DMS153 treated with DMSO at 0.1 percent for 48 hours (cell line): ENCODE measurements at regions not wholly inside any gene's neighbourhood (a gene's known extent, or its start where the extent isn't known, plus 50 kb on each side); places are given as distances from the start of the nearest gene placed in this dataset.

ENCODE experiments used
- DNase-seq: peaks from one replicate; lab custom pipeline; 2025; ENCODE audit not compliant: unreplicated experiment; lab: John Stamatoyannopoulos, UW

DNA sequence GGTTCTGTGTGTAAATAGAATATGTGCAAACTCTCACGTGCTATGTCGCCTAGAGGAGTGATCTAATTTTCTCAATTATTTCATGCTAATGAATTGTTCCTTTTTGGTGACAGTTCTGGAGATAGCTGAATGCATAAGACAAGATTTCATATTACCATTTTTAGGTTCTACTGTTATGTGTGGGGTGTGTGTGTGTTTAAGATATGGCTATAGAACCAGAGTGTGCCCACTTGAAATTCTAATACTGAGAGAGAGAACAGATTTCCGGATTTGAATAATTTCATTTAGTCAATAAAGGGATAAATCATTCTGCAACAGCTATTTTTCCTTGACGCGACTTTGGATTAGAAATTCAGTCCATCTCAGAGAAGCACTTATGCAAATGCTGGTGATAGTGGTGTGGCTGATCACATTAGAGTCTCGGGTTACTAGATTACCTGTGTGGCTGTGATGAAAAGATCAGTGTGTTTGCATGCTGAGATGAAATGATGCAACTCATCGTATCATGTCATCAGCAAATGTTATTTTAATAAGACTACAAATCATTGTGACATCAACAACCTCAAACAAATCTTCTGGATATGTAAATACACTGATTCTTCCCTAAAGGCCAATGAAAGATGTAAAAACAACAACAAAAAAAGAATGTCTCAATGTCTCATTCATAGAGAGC lies 415.9 kb downstream of the EPHA4 start:
- DNase-seq = no peak

DNA sequence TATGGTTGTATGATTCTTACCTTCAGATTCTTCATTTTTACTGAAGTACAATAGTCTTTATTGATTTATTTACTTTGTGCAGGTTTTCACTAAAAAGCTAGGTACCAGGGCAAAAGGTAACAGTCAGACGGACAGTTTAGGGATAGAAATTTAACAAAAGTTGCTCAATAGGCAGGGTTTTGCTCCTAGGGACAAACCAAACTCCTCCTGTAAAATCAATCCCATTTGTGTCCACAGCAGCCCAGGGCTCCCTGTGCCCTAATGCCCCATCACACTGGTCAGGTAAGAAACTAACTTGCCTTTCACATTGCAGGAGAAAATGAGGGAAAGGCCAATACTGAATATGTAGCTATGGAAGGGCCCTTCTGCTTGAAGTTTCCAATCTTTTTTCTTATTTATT lies 410.9 kb downstream of the EPHA4 start:
- DNase-seq = no peak

- DNase-seq = no peak
These were observed 405.8 kb downstream of the EPHA4 start for GRCh38 chr2:221166292-221166691.

- DNase-seq = no peak
These were observed 404.5 kb downstream of the EPHA4 start for GRCh38 chr2:221167561-221167960.

DNA sequence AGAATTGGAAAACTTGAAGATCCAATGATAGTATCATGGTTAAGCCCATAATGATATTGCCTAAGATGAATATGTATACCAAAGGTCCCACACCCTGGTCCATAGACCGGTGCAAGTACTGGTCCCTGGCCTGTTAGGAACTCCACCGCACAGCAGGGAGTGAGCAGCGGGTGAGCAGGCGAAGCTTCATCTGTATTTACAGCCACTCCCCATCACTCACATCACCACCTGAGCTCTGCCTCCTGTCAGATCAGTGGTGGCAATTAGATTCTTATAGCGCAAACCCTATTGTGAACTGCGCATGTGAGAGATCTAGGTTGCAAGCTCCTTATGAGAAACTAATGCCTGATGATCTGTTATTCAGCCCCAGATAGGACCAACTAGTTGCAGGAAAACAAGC lies 402.4 kb downstream of the EPHA4 start:
- no peak for DNase-seq

DNA sequence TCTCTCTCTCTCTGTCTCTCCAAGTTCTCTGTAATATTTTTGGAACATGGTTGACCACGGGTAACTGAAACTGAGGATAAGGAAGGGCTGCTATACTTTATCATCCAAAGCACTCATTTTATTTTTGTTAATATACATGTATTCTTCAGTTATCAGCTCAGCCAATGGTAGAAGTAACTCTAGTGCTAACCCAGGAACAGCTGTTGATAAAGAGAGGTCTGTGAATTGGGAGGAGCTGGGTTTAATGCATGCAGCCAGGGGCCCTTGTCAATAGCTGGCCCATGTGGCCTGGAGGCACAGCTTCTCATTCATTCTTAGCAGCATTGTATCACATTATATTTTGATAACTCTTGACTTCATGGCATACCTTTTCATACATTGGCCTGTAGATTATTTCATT lies 401.6 kb downstream of the EPHA4 start:
- no peak for DNase-seq

DNA sequence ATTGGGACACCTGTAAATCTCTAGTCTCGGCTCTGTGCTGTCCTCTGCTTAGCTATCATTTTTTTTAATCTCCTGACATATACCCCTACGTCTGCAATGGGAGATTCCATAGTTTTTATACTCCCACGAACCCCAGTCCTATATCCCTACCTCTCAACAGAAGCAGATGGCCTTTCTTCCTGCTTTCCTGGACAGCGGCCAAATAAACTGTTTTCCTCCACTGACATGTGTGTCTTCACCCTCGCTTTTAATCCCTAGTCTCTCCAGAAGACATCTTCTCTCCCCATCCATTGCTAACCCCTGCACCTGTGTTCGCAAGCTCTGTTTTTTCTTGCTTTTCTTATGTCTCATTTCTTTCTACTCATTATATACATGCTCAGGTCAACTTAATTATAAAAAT lies 395.4 kb downstream of the EPHA4 start:
- no peak for DNase-seq

- no peak for DNase-seq
These were observed 394.0 kb downstream of the EPHA4 start for GRCh38 chr2:221178139-221178538.

GRCh38 chr2:221186873-221187272 lies 385.2 kb downstream of the EPHA4 start:
- DNase-seq = no peak

- no peak for DNase-seq
These were observed 382.6 kb downstream of the EPHA4 start for GRCh38 chr2:221189431-221190067.

DNA sequence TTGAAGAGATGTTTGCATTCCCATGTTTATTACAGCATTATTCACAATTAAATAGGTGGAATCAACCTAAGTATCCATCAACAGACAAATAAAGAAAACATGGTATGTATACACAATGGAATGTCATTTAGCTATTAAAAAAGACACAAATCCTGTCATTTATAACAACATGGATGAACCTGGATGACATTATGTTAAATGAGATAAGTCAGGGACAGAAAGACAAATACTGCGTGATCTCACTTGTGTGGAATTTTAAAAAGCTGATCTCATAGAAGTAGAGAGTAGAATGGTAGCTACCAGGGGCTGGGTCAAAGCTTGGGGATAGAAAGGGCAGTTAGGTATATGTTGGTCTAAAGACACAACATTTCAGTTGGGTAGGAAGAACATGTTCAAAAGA lies 376.3 kb downstream of the EPHA4 start:
- no peak for DNase-seq

DNA sequence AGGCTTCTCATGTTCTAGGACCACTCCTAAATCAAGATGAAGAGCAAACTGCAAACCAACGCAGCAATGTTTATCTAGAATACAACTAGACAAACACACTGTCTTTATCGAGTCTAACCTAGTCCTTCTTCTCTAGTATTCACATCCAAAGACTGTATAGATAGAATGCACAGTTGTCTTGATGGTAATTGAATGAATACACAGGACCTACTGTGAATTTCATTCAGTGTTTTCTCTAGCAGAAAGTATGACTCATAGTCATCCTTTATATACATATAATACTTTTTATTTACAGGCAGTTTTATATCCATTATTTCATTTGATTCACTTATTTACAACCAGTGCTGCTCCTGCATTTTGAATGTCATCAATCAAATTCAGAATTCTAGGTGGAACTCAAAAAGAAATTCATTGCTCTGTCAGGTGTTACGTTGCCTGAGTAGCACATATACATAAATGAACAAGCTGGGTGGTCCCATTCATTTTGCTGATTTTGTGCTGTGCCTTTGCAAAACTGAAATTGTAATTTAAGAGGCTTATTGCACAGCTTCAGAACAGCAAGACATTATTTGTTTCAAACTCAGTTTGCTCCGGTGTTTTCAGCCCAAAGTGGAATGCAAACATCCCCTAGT lies 374.8 kb downstream of the EPHA4 start:
- no peak for DNase-seq

DNA sequence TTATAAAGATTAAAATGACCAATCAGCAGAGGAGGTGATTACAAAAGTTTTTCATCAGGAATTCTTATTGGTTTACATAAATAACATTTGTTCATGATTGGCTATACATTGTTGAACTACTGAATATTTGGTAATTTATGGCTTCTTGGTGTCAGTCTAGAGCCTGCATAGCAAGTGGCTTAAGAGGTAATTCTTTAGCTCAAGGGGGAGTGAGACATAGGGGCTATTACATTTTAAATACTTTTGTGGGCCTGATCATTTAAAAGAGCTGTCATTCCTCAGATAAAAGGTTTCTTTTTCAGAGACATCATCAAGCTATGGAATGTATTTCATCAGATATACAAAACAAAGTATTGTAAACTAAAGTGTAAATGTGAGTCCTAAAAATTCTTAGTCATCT lies 373.8 kb downstream of the EPHA4 start:
- DNase-seq = no peak

GRCh38 chr2:221200184-221200839 lies 371.8 kb downstream of the EPHA4 start:
- peak; percentile 26 for DNase-seq

- no peak for DNase-seq
These were observed 369.7 kb downstream of the EPHA4 start for GRCh38 chr2:221202431-221202830.

DNA sequence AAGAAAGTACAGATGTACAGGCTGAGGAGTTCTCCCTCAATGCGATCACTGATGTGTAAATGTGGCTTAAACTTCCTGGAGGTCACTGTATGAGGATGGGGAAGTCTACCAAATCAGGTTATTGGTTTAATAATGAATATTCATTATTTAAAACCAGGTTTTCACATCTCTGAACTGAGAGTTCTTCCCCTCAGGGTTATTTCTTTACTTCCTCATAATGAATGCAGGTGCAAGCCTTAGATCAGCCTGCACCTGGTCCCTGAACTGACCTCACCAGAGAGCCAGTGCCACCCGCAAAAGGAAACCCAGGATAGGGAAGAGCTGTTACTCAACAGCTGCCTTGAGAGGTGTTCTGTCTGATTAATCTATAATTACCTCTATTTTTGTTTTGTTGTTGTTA lies 369.0 kb downstream of the EPHA4 start:
- no peak for DNase-seq

DNA sequence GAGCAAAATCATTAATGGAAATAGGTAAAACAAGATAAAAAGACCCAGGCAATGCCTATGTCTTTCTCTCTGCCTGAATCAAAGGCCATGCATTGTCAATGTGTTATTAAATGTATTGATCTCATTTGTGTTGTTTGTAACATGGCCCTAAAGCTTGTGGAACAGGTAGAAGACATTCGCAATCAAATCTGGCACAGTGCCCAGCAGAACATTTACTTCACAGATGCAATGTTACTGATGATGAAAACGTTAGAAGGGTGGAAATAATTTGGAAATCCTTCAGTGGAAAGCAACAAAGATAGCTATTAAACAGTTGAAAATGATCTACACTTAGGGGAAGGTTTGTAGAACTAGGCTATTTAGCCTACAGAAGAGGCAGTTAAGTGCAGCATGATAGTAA lies 368.2 kb downstream of the EPHA4 start:
- peak; percentile 49 for DNase-seq

- DNase-seq = peak; percentile 73
These were observed 367.4 kb downstream of the EPHA4 start for GRCh38 chr2:221204699-221205098.

- DNase-seq = peak; percentile 88
These were observed 366.9 kb downstream of the EPHA4 start for GRCh38 chr2:221205103-221205673.

DNA sequence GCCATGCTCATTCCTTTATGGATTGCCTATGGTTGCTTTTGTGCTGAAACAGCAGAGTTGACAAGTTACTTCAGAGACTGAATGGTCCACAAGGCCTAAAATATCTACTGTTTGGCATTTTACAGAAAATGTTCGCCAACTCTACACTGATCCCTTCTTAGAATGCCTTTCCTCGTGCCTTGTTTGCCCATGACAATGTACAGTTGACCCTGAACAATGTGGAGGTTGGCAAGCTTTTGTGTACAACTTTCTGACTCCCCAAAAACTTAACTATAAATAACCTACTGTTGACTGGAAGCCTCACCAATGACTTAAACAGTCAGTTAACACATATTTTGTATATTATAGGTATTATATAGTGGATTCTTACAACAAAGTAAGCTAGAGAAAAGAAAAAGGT lies 361.4 kb downstream of the EPHA4 start:
- no peak for DNase-seq

DNA sequence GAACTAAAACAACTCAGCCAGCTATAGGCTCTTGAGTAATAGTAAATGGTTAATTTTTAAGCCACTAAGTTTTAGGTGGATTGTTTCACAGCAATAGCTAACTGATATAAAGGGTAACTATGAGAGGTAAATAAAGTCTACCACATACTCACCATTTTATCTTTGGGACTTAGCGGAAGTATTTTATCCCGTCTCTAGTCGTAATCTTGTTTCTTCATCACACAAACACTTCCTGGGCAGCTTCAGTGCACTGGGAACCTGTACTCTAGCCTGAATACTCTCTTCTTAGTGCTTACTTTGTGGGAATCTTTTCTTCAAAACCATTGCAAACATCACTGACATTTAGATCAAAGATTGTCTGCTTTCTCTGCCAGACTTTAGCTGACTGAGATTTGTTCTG lies 360.5 kb downstream of the EPHA4 start:
- DNase-seq = no peak

DNA sequence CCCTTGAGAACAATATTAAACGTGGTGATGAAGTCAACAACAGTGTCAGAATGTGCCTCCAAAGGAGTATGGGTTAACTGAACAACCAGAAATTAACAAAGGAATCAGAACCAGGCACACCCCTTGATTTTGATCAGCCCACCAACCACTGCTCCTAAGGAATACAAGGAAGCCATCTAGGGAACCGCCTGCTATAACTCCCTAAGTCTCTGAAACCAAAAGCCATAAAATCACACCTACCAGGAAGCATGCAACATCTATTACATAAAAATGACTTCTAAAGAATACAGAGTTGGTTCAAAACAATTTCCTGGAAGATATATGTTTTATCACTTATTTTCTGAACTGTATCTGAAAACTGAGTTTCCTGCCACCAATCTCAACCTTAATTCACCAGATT lies 360.0 kb downstream of the EPHA4 start:
- DNase-seq = no peak
